Umbilical cord (tissue), 1 donor: ENCODE measurements at regions not wholly inside any gene's neighbourhood (a gene's known extent, or its start where the extent isn't known, plus 50 kb on each side); places are given as distances from the start of the nearest gene placed in this dataset.

ENCODE experiments used
- DNase-seq: peaks from one replicate; pipeline ENCODE4 v3.0.0-alpha.2; 2015; ENCODE audit warnings: low spot score

DNA sequence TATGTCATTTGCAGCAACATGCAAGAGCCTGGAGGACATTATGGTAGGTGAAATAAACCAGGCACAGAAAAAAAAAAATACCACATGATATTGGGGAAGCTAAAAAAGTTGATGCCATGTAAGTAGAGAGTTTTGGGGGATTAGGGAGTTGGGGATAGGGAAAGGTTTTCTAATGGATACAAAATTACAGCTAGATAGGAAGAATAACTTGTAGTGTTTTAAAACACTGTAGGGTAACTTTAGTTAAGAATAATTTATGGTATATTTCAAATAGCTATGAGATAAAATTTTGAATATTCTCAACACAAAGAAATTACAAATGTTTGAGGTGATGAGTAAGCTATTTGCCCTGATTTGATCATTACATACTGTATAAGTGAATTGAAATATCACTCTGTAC lies 1456.7 kb upstream of the MIR17HG start:
- DNase-seq = no peak

DNA sequence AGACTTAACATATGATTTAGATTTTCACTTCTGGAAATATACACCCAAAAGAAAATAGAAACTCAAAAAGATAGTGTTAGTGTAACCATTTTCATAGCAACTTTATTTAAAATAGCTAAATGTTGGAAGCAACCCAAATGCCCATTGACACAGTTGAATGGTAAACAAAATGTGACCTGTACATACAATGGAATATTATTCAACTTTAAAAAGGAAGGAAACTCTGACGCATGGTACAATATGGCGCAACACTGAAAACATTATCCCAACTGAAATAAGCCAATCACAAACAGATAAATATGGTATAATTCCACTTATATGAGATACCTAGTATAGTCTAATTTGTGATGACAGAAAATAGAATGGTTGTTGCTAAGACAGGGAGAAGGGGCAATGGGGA lies 1456.1 kb upstream of the MIR17HG start:
- DNase-seq = no peak

DNA sequence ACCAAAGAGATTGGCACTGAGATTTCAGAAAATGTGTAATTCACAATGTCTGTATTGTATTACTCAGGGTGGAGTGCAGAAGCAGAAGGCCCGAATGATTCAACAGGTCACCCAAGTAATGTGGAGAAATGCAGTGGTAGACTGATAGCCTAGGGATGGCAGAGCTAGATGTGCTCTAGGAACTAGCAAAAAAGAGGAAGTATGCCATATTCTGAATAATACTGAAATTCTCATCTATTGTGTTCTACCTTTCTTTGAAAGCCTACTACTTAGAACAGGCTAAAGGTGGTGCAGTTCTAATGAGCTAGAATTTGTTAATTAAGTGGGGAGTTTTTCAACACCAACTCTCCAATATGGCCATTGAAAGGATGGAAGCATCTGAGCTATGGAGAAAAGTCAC lies 1449.8 kb upstream of the MIR17HG start:
- no peak for DNase-seq

DNA sequence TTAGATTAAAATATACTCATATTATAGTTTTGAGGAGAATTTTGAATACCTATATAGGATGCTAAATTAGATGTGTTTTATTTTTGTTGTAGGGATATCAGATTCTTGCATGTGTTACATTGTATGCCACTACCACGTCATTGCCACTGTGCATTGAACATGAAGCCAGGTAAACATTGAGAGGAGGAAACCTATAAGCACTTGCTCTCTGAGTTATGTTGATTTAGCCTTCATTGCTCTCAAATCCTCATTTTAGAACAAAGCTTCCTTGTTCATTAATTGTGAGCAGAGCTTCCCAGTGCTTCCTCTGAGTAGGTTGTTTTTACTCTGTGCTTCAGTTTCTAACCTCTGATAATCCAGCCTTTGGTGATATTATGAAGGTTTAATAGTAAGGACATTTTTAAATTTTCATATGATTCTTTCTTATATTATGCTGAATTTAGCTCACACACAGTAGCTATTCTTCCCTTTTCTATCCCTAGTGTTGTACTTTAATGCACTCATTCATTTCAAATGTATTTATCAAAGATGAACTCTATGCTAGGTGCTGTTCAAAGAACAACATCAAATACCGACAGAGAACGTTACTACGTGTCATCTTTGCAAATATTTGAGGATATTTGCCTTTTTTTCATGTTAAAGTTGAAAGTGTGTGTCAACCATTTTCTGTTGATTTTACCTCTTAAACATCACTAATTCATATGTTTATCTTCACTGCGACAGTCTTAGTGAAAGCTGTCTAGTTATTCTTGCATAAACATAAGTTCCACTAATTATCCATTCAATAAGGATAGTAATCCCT lies 1448.0 kb upstream of the MIR17HG start:
- no peak for DNase-seq

DNA sequence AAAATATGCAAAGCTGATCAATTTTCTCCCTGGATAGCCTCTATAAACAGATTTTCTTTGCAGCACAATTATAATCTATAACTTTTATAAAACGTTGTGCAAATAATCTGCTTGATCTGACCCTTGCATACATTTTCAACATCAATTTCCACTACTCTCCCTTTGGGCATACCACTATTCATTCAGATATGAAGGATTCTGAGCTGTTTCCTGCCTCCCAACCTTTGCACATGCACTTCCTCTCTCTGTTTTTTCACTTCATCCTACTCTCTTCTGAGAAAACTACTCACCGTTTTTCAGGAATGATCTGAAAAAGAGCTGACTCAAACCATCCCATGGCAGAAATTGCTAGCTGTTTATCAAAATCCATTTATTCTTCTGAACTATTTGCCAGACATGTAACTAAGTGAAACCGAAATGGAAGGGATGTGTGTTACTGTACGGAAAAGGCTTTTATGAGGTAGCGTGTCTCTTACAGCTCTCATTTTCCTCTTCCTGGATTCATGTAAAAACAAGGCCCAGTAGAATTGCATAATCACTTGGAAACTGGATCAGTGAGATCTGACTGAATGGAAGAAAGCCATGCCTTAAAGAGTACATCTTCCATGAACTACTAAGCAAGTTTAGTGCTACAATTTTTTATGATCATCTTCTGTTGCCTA lies 1447.3 kb upstream of the MIR17HG start:
- DNase-seq = peak; percentile 8

DNA sequence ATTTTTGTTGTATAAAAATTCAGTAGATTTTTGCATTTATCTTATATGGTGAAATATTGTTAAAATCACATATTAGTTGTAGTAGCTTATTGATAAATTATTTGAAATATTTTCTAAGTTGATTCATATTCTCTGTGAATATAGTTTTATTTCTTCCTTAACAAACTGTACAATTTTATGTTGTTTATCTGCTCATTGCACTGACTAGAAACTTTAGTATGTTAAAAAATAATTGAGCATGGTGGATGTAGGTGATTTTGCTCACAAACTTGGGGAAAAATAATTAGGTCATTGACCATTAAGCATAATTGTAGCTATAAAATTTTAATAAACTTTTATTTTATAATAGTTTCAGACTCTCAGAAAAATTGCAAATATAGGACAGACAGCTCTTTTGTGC lies 1445.3 kb upstream of the MIR17HG start:
- DNase-seq = no peak

DNA sequence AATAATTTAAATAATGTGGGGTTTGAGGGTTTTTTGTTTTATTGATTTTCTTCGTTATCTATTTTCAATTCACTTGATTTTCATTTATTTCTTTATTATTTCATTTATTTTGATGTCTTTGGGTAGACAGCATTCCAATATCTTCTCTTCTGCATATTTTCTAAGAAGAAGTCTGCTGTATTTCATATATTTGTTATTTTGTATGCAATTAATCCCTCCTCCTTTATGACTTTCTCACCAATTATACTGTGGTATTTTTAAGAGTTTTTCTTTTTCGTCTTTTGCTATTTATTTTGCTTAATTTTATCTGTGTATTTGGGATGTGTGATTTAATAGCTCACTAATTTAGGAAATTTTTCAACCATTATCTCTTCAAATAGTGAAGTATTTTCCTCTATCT lies 1444.4 kb upstream of the MIR17HG start:
- DNase-seq = no peak

DNA sequence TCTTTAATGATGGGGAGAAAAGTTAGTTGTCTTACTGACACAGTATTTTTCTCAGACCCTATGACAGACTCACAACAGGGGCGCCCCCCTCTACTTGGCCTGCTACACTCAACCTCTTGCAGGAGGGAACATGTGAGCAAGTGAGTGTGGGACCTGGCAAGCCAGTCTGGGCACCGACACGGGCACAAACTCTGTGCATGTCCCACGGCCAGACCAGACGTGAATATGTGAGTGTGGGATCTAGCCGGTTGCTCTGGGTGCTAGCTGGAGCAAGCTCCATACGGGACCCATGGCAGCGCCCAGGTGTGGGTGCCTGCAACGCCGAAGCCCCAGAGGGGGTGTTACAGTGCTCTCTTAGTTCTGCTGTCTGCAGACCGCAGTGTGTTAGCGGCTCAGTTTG lies 1437.3 kb upstream of the MIR17HG start:
- no peak for DNase-seq

DNA sequence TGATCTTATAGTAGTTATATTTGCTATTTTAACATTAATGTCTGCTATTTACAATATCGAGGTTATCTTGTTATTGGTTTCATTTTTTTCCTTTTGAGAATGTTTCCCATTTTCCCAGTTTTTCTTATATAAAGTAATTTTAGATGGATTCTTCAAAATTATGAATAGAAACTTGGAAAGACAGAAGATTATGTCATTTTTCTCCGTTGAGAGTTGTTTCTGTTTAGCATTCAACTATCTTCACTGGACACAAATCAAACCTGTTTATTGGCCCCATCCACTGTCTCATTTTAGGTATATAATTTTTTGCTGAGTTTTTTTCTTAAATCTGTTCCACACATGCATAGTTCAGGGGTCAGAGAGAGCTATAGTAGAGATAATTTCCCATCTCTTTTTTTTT lies 1430.9 kb upstream of the MIR17HG start:
- DNase-seq = no peak

DNA sequence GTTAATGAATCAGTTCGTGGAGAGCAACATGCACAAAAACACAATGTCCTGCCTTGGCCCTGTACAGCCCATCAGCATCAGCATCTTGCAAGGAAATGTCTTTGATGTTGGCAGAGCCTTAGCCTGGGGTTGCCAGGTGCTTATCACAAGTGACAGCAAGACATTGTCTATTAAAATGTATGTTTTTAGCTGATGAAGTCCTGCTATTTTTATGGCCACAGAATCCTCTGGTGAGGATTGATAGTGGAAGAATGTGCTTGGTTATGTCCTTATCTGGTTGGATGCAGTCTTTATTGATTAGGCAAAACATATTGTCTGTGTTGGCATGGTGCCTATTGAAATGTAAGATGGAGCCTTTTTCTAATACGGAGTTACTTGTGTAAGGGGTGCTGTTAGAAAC lies 1427.0 kb upstream of the MIR17HG start:
- DNase-seq = no peak

DNA sequence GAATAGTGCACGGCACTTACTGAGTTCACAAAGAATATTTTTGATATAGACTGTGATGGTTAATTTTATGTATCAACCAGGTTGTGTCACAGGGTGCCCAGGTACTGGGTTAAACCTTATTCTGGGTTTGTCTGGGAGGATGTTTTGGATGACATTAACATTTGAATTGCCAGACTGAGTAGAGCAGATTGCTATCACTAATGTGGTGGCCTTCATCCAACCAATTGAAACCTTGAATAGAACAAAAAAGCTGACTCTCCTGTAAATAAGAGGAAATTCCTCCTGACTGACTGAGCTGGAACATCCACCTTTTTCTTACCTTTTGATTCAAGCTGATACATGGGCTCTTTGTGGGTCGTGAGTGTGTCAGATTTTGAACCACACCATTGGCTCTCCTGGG lies 1424.4 kb upstream of the MIR17HG start:
- no peak for DNase-seq

DNA sequence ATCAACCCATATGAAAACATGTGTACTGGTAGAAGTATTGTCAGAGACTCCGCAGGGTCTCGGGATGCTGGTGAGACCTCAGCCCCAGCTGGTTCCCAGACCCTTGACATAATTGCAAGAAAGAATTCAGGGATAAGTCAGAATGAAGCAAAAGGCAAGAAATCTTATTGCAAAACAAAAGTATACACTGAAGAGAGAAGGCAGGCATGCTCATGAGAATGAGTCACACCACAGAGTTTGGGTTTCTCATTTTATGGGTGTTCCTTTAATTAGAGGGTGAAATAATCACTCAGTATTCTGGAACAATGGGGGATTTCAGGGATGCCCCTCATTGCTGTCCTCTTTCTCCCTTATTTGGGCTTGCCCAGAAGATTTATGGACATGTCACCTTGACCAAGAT lies 1423.8 kb upstream of the MIR17HG start:
- no peak for DNase-seq

DNA sequence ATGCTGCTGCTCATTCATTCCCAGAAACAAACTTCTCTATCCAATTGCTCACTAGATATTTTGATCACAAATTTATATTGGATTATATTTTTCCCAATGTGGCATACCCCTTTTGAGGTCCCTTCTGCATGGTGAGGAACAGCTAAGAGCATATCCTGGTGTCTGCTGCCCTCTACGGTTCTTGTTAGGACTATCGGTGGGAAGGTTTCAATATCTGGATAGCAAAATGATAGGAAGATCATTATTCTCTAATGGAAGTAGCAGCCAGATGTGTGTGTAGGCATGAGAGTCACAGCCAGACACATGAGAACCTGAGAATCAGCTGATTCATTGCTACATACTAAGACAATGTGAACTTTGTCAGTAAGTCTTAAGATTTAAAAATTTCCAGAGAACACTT lies 1422.4 kb upstream of the MIR17HG start:
- peak; percentile 3 for DNase-seq

DNA sequence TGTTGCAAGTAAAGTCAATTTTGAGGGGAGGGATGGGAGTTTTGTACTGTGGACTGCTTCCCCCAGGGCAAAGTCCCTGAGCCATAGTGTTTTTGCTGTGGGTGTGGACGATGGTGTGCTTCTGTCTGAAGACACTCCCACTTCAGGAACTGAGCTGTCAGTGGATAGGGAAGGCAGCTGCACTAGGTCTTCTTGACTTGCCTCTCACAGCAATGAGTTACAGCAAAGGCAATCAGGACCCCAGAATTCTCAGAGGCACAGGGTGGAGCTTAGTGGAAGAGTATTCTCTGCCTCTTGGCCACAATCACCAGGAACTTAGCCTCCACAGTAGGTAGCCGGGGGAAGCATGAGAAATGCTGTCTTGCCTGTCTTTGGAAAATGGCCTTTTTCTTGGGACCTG lies 1416.6 kb upstream of the MIR17HG start:
- no peak for DNase-seq

DNA sequence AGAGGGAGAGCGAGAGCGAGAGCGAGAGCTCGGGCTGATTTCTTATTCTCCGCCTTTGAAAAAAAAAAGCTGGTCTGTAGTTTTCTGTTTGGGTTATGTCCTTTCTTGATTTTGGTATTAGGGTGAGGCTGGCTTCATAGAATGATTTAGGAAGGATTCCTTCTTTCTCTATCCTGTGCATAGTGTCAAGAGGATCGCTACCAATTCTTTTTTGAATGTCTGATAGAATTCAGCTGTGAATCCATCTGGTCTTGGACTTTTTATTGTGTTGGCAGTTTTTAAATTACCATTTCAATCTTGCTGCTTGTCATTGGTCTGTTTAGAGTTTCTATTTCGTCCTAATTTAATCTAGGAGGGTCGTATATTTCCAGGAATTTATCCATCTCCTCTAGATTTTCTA lies 1414.6 kb upstream of the MIR17HG start:
- DNase-seq = no peak

DNA sequence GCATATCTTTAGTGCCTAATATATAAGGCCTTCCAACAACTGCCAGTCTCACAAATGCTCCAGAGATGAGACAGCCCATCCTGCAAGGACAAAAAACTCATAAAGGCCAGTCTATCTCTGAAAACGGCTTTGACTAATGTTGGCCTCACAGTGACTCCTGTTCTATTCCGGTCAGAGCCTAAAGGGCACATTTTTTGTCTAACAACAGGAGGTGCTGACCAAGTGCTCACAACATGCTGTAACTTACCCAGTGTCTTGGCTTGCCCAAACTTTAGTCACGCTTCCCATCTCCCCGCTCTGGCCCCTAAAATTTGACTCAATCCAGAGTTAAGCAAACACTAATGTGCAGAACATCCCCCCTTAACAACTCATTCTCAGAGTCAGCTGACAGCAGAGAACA lies 1411.2 kb upstream of the MIR17HG start:
- no peak for DNase-seq

DNA sequence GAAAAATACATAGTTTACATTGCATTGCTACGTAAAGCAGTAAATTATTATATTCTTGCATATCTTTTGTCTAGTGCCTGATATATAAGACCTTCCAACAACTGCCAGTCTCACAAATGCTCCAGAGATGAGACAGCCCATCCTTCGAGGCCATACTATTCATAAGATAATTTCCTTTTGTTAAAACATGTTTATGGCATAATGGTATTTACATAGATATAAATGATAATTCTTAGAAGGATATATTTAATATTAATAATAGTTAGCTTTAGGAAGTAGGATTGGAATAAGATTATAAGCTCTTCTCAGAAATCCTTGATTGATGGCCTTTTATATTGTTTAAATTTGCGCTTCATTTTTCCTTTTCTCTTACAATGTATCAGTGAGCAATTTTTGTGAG lies 1410.1 kb upstream of the MIR17HG start:
- no peak for DNase-seq

DNA sequence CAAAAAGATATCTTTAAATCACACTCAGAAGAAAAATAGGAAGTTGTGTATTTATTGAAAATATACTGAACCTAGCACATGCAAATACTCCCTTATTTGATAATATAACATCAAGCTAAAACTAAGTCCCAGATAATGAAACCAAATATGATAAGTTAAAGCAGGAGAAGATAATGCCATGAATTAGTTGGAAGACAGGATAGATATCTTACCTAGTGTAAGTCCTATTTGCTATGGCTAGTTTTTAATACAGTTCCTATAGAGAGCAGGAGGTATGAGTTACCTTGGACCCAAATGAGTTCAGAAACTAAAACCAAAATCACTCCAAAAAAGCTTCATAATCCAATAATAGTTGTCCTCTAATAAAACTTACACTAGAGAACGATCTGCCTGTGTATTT lies 1407.1 kb upstream of the MIR17HG start:
- no peak for DNase-seq

DNA sequence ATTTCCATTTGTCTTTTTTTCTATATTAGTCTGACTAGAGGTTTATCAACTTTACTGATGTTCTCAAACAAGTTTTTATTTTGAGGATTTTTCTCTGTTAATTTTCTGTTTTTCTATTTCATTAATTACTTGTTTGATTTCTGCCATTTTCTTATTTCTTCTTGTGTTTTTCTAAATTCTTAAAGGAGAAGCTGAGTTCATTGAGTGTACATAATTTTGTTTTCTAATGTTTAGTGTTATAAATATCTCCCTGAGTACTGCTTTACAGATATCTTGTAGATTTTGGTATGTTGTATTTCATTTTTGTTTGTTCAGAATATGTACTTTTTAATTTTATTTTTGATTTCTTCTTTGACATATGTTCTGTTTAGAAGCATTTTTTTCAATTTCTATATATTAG lies 1404.3 kb upstream of the MIR17HG start:
- no peak for DNase-seq

DNA sequence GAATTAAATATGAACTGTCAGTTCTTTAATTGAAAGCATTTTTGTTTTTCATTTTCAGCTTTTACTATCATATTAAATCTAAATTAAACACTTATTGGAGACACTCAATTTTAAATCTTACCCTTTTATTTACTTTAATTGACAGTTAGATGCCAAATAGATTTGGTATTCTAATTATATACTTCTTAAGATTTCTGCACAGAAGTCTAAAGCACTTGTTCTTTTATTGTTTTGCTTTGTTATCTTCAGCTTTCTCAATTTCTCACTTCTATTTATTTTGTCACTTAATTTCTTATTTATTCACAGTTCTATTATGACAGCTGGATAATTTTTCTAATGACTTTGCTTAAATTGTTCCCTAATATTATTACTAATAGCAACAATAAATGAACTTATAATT lies 1397.3 kb upstream of the MIR17HG start:
- DNase-seq = no peak

DNA sequence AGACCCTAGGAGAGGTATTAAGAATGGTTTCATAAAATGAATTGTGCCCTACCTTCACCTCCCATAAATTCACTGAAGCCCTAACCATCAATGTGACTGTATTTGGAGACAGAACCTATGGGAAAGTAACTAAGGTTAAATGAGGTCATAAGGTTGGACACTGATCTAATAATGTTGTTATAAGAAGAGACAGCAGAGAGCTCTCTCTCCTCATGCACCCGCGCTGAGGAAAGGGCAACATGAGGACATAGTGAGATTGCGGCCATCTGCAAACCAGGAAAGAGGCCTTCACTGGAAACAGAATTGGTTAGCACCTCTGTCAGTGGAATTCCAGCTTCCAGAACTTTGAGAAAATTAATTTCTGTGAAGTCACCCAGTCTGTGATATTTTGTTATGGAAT lies 1396.1 kb upstream of the MIR17HG start:
- DNase-seq = no peak

DNA sequence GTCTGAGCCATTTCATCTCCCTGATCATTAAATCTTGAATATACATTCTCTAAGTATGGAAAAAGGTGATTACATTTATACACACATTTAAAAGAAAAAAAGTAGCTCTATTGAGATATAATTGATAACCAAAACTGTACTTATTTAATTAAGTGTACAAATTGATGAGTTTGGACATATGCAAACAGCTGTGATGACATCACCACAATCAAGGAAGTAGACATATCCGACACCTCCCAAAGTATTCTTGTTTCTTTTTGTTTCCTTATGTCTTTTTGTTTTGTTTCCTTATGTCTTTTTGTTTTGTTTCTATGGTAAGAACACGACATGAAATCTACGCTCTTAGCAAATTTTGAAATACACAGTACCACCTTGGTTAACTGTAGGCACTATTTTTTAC lies 1393.9 kb upstream of the MIR17HG start:
- DNase-seq = no peak

DNA sequence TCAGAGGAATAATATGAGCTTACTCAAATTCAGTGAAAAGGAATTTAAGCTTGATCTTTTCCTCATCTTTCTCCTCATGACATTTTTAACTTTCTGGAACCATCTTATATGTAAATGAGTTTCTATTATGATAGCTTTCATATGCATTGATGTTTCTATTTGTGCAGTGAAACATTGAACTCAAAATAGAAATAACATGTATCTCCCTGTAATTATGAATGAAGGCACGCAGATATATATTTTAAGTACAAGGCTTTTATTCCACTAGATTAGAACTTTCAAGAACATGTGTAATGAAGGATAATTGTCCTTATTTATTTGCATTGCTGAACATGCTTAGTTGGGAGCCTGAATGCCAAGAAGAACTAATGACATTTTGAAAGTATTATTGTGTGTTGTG lies 1391.7 kb upstream of the MIR17HG start:
- DNase-seq = no peak

DNA sequence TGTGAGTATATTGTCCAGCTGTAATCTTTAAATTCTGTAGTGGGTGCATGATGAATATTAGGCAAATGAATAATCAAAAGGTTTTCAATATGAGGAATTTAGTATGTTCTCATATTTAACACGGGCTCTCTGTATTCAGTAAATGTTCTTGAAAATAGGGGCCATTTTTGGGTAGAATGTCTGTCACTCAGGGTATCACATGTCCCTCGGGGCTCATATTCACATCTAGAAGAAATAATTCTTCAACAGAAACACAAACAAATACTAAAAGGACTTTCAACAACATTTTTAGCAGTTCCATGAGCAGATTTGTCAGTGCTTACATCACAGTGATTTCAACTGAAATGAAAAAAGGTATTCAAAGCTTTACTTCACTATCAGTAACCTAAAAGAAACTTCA lies 1388.4 kb upstream of the MIR17HG start:
- no peak for DNase-seq
